Stimulated activated CD4-positive, alpha-beta T cell treated with anti-CD3 and anti-CD28 coated beads, Interleukin-4, amount 100 ng/mL, for 4 hours (primary cell): ENCODE measurements at regions not wholly inside any gene's neighbourhood (a gene's known extent, or its start where the extent isn't known, plus 50 kb on each side); places are given as distances from the start of the nearest gene placed in this dataset.
A peak's percentile ranks its signal among the peaks of the same experiment; 100 is the strongest.

Source experiments
- DNase-seq, 2 experiments: peaks; one replicate each; pipeline ENCODE4 v3.0.0-alpha.2; 2020

GRCh38 chr5:34511481-34511880, 144.6 kb upstream of the RAI14 start:
- DNase-seq: no peak

- no peak for DNase-seq
Observed at GRCh38 chr5:34511915-34512314, 144.2 kb upstream of the RAI14 start.

- no peak for DNase-seq
Observed at GRCh38 chr5:34516166-34516565, 140.0 kb upstream of the RAI14 start.

GRCh38 chr5:34516686-34517085, 139.4 kb upstream of the RAI14 start:
- DNase-seq: no peak

- DNase-seq: no peak
Observed at GRCh38 chr5:34517249-34517648, 138.9 kb upstream of the RAI14 start.

- no peak for DNase-seq
Observed at GRCh38 chr5:34519489-34520220, 136.5 kb upstream of the RAI14 start.

- DNase-seq: no peak
Observed at GRCh38 chr5:34521628-34522290, 134.4 kb upstream of the RAI14 start.

- peak; percentile 20 to 27 for DNase-seq
Observed at GRCh38 chr5:34522599-34523386, 133.3 kb upstream of the RAI14 start.

GRCh38 chr5:34523387-34523726, 132.8 kb upstream of the RAI14 start:
- no peak for DNase-seq

- no peak for DNase-seq
Observed at GRCh38 chr5:34524123-34524522, 132.0 kb upstream of the RAI14 start.

- no peak for DNase-seq
Observed at GRCh38 chr5:34525761-34526160, 130.4 kb upstream of the RAI14 start.

- DNase-seq: no peak
Observed at GRCh38 chr5:34526682-34527305, 129.3 kb upstream of the RAI14 start.

- DNase-seq: no peak
Observed at GRCh38 chr5:34529581-34530331, 126.4 kb upstream of the RAI14 start.

- DNase-seq: no peak
Observed at GRCh38 chr5:34530637-34531036, 125.5 kb upstream of the RAI14 start.

- no peak for DNase-seq
Observed at GRCh38 chr5:34531751-34532360, 124.3 kb upstream of the RAI14 start.

GRCh38 chr5:34533582-34534522, 122.3 kb upstream of the RAI14 start:
- DNase-seq: no peak

- no peak for DNase-seq
Observed at GRCh38 chr5:34534523-34535103, 121.5 kb upstream of the RAI14 start.

- no peak for DNase-seq
Observed at GRCh38 chr5:34535433-34535832, 120.7 kb upstream of the RAI14 start.

- DNase-seq: no peak
Observed at GRCh38 chr5:34535944-34536623, 120.0 kb upstream of the RAI14 start.

GRCh38 chr5:34536699-34537098, 119.4 kb upstream of the RAI14 start:
- DNase-seq: no peak
